ENCODE measurements at regions not wholly inside any gene's neighbourhood (a gene's known extent, or its start where the extent isn't known, plus 50 kb on each side); places are given as distances from the start of the nearest gene placed in this dataset.

- Histone ChIP-seq H3K56ac (ENCODE audit: insufficient read length, low read depth, low read length) (no peak overlapping the region), H3K23ac (ENCODE audit: insufficient read length, low read depth, low read length) (no peak overlapping the region), H2BK12ac (ENCODE audit: insufficient read length, low read depth, low read length) (no peak overlapping the region), H3K23me2 (ENCODE audit: insufficient read length, low read depth, low read length, poor library complexity, severe bottlenecking) (peaks cover 3% of the 10 kb centered on the region), H4K20me1 (ENCODE audit: control insufficient read depth, insufficient read depth, insufficient read length) (no peaks in the 10 kb centered on the region), H4K8ac (replicated peaks; ENCODE audit: insufficient read length, low read depth, low read length) (no peak overlapping the region), H2AFZ (ENCODE audit: low read length) (no peak overlapping the region), H4K5ac (ENCODE audit: insufficient read length, low read depth, low read length) (no peak overlapping the region), H4K91ac (ENCODE audit: insufficient read length, low read depth, low read length) (no peak overlapping the region), H2AK5ac (ENCODE audit: insufficient read length, low read length) (no peak overlapping the region), H2BK120ac (ENCODE audit: low read depth, low read length, poor library complexity, severe bottlenecking) (no peak overlapping the region), H3K27me3 (ENCODE audit: insufficient read depth, low read length) (no peaks in the 10 kb centered on the region), H3K4me1 (ENCODE audit: insufficient read depth, low read length) (peaks cover 5% of the 10 kb centered on the region; the same call in 1 of the 2 replicates), H3K4me2 (ENCODE audit: insufficient read depth, insufficient read length, low read length) (no peak overlapping the region), H3K79me1 (ENCODE audit: insufficient read depth, low read depth, low read length, poor library complexity, severe bottlenecking) (no peaks in the 10 kb centered on the region), H3K79me2 (ENCODE audit: insufficient read depth, low read length) (no peaks in the 10 kb centered on the region), H3K14ac (ENCODE audit: insufficient read depth, low read length) (no peak overlapping the region), H3K9me3 (ENCODE audit: control insufficient read depth, low read depth, low read length) (no peaks in the 10 kb centered on the region), H3T11ph (ENCODE audit: low read length) (no peak overlapping the region), H3K4ac (ENCODE audit: low read depth, low read length) (no peak overlapping the region), H3K27ac (ENCODE audit: insufficient read length, low read depth, low read length) (no peak overlapping the region), H2BK5ac (ENCODE audit: insufficient read length, low read length) (no peak overlapping the region), H3K18ac (ENCODE audit: insufficient read length, low read depth, low read length) (no peak overlapping the region), H2BK15ac (ENCODE audit: low read depth, low read length) (no peak overlapping the region), H3K9ac (ENCODE audit: extremely low read depth, insufficient read length, low read length) (no peak overlapping the region), H2BK20ac (ENCODE audit: low read depth, low read length, poor library complexity, severe bottlenecking) (no peak overlapping the region)
- no peak for DNase-seq
- H3K4me1 Mint-ChIP-seq: peaks cover 25 to 34% of the 10 kb centered on the region in 2 experiments
- H3K36me3 Mint-ChIP-seq (ENCODE audit: insufficient read depth in 1 of 3, low read depth in 3 of 3): peaks cover 0 to 5% (median 0%) of the 10 kb centered on the region in 3 experiments; a peak in 1 of 7 replicates
- no CpG with 5 or more reads among the region's 6 CpGs for WGBS (ENCODE audit: extremely low coverage, insufficient read length, low lambda C conversion rate)
- H3K27me3 Mint-ChIP-seq (ENCODE audit: low read depth): peaks cover 21% of the 10 kb centered on the region
- H3K4me3 Mint-ChIP-seq: no peak overlapping the region
- H3K27ac Mint-ChIP-seq: no peak overlapping the region
- TF ChIP-seq, protein P1, sequence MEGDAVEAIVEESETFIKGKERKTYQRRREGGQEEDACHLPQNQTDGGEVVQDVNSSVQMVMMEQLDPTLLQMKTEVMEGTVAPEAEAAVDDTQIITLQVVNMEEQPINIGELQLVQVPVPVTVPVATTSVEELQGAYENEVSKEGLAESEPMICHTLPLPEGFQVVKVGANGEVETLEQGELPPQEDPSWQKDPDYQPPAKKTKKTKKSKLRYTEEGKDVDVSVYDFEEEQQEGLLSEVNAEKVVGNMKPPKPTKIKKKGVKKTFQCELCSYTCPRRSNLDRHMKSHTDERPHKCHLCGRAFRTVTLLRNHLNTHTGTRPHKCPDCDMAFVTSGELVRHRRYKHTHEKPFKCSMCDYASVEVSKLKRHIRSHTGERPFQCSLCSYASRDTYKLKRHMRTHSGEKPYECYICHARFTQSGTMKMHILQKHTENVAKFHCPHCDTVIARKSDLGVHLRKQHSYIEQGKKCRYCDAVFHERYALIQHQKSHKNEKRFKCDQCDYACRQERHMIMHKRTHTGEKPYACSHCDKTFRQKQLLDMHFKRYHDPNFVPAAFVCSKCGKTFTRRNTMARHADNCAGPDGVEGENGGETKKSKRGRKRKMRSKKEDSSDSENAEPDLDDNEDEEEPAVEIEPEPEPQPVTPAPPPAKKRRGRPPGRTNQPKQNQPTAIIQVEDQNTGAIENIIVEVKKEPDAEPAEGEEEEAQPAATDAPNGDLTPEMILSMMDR (conservative IDR thresholded peaks at IDR 0.05): no peak
- H3K9me3 Mint-ChIP-seq: no peaks in the 10 kb centered on the region
Measured at GRCh38 chr3:193828477-193828876, 235.5 kb downstream of the OPA1 start.

Measured in H9 (cell line).